ENCODE measurements at regions not wholly inside any gene's neighbourhood (a gene's known extent, or its start where the extent isn't known, plus 50 kb on each side); places are given as distances from the start of the nearest gene placed in this dataset.

DNA sequence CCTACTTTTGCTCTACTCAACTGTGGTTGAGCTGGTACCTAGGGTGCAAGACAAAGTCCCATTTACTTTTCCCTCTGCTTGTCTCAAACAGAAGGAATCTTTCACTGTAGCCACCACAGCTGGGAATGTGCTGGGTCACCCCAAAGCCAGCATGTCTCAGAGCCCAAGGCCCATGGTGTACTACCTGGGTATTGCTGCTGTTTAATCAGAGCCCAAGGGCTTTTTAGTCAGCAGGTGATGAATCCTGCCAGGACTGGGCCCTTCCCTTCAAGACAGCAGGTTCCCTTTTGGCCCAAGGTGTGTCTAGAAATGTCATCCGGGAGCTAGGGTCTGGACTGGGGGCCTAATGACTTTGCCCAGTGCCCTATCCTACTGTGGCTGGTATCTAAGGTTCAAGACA lies 249.8 kb downstream of the HDGFL1 start:
- DNase-seq (ENCODE audit: low spot score): no peak
- H3K36me3 ChIP-seq (ENCODE audit: control insufficient read depth in 4 of 4, insufficient read depth in 3 of 4, low read depth in 1 of 4, low read length in 3 of 4): no peaks in the 10 kb centered on the region
- WGBS: 74% methylated on average over 1 of the region's 1 CpG

DNA sequence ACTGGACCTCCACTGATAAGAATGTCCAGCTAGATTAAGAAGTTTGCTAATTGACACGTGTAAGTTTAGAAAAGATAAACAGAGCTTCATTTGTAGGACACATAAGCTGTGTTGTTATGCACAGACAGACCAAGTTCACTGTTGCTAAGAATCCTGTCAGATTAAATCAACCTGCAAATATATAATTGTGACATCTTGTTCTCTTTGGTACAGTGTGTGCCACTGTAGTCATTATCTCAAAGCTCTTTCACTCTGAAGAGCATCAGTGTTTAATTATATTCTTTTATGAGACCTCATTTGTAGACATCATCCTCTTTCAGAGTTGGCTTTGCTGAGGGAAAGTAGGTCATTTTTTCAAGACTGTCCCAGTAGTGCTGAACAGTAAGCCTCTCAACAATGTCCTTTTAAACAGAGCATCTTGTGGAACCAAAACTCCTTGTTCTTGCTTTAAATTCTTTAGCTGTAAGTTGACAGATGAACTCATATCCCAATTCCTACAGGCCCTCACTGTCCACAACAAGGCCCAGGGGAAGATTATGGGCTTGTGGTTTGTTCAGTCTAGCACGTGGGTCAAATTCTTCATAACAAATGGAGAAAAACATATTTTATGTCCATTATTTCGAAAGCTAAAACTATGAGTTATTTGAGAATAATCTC lies 252.4 kb downstream of the HDGFL1 start:
- Histone ChIP-seq H3K27ac (ENCODE audit: low read depth in 1 of 2, low read length in 2 of 2) (no peak overlapping the region), H3K27me3 (ENCODE audit: control insufficient read depth in 4 of 4, insufficient read depth in 4 of 4, low read length in 3 of 4) (no peaks in the 10 kb centered on the region), H3K9ac (ENCODE audit: low read depth in 1 of 2, low read length in 2 of 2) (no peak overlapping the region), H3K9me3 (ENCODE audit: control insufficient read depth in 4 of 4, low read length in 3 of 4) (no peaks in the 10 kb centered on the region), H3K36me3 (ENCODE audit: control insufficient read depth in 4 of 4, insufficient read depth in 3 of 4, low read depth in 1 of 4, low read length in 3 of 4) (no peaks in the 10 kb centered on the region), H3K4me1 (ENCODE audit: control insufficient read depth in 4 of 4, insufficient read depth in 4 of 4, low read length in 3 of 4) (no peaks in the 10 kb centered on the region), H3K4me3 (ENCODE audit: low read depth in 1 of 3, low read length in 3 of 3) (no peak overlapping the region)
- TF ChIP-seq JUND (IDR thresholded peaks at IDR 0.05): no peak
- DNase-seq (ENCODE audit: low spot score): no peak
- 61% methylated on average over 3 of the region's 3 CpGs for WGBS

More for the DNA sequence above, 249.8 kb downstream of the HDGFL1 start:
- Histone ChIP-seq H3K9ac (ENCODE audit: low read depth in 1 of 2, low read length in 2 of 2) (no peak overlapping the region), H3K4me3 (ENCODE audit: low read depth in 1 of 3, low read length in 3 of 3) (no peak overlapping the region), H3K27ac (ENCODE audit: low read depth in 1 of 2, low read length in 2 of 2) (no peak overlapping the region), H3K4me1 (ENCODE audit: control insufficient read depth in 4 of 4, insufficient read depth in 4 of 4, low read length in 3 of 4) (no peaks in the 10 kb centered on the region), H3K9me3 (ENCODE audit: control insufficient read depth in 4 of 4, low read length in 3 of 4) (no peaks in the 10 kb centered on the region), H3K27me3 (ENCODE audit: control insufficient read depth in 4 of 4, insufficient read depth in 4 of 4, low read length in 3 of 4) (no peaks in the 10 kb centered on the region)
- TF ChIP-seq NR2F2 (IDR thresholded peaks at IDR 0.05) (no peak), FOXA1 (IDR thresholded peaks at IDR 0.05) (no peak), YY1 (IDR thresholded peaks at IDR 0.05) (no peak), HNF4G (IDR thresholded peaks at IDR 0.05) (no peak), TAF1 (conservative IDR thresholded peaks at IDR 0.05) (no peak), HNF4A (conservative IDR thresholded peaks at IDR 0.05) (no peak), RXRA (IDR thresholded peaks at IDR 0.05) (no peak), SP1 (IDR thresholded peaks at IDR 0.05) (no peak), EGR1 (IDR thresholded peaks at IDR 0.05; ENCODE audit: low read depth in 2 of 2) (no peak), JUND (IDR thresholded peaks at IDR 0.05) (no peak)
- TF ChIP-seq, protein P1, sequence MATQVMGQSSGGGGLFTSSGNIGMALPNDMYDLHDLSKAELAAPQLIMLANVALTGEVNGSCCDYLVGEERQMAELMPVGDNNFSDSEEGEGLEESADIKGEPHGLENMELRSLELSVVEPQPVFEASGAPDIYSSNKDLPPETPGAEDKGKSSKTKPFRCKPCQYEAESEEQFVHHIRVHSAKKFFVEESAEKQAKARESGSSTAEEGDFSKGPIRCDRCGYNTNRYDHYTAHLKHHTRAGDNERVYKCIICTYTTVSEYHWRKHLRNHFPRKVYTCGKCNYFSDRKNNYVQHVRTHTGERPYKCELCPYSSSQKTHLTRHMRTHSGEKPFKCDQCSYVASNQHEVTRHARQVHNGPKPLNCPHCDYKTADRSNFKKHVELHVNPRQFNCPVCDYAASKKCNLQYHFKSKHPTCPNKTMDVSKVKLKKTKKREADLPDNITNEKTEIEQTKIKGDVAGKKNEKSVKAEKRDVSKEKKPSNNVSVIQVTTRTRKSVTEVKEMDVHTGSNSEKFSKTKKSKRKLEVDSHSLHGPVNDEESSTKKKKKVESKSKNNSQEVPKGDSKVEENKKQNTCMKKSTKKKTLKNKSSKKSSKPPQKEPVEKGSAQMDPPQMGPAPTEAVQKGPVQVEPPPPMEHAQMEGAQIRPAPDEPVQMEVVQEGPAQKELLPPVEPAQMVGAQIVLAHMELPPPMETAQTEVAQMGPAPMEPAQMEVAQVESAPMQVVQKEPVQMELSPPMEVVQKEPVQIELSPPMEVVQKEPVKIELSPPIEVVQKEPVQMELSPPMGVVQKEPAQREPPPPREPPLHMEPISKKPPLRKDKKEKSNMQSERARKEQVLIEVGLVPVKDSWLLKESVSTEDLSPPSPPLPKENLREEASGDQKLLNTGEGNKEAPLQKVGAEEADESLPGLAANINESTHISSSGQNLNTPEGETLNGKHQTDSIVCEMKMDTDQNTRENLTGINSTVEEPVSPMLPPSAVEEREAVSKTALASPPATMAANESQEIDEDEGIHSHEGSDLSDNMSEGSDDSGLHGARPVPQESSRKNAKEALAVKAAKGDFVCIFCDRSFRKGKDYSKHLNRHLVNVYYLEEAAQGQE (IDR thresholded peaks at IDR 0.05): no peak
- TF ChIP-seq, protein P2, sequence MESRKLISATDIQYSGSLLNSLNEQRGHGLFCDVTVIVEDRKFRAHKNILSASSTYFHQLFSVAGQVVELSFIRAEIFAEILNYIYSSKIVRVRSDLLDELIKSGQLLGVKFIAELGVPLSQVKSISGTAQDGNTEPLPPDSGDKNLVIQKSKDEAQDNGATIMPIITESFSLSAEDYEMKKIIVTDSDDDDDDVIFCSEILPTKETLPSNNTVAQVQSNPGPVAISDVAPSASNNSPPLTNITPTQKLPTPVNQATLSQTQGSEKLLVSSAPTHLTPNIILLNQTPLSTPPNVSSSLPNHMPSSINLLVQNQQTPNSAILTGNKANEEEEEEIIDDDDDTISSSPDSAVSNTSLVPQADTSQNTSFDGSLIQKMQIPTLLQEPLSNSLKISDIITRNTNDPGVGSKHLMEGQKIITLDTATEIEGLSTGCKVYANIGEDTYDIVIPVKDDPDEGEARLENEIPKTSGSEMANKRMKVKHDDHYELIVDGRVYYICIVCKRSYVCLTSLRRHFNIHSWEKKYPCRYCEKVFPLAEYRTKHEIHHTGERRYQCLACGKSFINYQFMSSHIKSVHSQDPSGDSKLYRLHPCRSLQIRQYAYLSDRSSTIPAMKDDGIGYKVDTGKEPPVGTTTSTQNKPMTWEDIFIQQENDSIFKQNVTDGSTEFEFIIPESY (IDR thresholded peaks at IDR 0.05): no peak
- TF ChIP-seq, protein P3, sequence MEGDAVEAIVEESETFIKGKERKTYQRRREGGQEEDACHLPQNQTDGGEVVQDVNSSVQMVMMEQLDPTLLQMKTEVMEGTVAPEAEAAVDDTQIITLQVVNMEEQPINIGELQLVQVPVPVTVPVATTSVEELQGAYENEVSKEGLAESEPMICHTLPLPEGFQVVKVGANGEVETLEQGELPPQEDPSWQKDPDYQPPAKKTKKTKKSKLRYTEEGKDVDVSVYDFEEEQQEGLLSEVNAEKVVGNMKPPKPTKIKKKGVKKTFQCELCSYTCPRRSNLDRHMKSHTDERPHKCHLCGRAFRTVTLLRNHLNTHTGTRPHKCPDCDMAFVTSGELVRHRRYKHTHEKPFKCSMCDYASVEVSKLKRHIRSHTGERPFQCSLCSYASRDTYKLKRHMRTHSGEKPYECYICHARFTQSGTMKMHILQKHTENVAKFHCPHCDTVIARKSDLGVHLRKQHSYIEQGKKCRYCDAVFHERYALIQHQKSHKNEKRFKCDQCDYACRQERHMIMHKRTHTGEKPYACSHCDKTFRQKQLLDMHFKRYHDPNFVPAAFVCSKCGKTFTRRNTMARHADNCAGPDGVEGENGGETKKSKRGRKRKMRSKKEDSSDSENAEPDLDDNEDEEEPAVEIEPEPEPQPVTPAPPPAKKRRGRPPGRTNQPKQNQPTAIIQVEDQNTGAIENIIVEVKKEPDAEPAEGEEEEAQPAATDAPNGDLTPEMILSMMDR (IDR thresholded peaks at IDR 0.05; ENCODE audit: low read depth, low read length, missing input control): no peak
